AG09309 (cell line): ENCODE measurements at regions not wholly inside any gene's neighbourhood (a gene's known extent, or its start where the extent isn't known, plus 50 kb on each side); places are given as distances from the start of the nearest gene placed in this dataset.

ENCODE experiments used
- DNase-seq: peaks from one replicate; pipeline ENCODE4 v3.0.0-alpha.2; 2010; ENCODE audit warnings: low read depth
- H3K4me3 ChIP-seq: 2 replicates; pipeline ENCODE4 v1.5.1; 2011; ENCODE audit warnings: mild to moderate bottlenecking, low read depth, low read length, moderate library complexity; ENCODE audit not compliant: control insufficient read depth
- TF ChIP-seq, protein P1 (sequence below): IDR thresholded peaks from 2 replicates; pipeline ENCODE4 v1.5.1; 2011; ENCODE audit warnings: mild to moderate bottlenecking, low read depth, low read length, inconsistent platforms; ENCODE audit not compliant: insufficient read depth, control insufficient read depth; ENCODE audit errors: missing control alignments

DNA sequence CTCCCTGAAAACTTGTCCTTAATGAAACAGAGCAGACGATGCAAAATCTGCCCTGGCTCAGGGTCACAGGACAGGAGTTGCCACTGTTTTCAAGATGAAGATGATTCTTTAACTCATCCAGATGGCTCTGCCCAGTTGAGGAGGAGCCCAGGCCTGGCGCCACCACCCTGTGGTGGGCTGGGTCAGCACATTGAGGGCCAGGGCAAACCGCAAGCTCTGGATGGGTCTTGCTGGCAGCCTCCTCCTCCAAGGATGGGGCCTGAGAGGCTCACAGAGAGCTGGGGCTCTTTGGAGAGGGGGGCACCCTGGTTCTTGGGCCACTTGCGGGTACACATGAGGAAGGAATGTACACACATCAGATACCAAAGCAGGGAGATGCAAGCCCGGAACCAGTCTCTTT lies 158.2 kb downstream of the NUAK1 start:
- TF ChIP-seq, protein P1, sequence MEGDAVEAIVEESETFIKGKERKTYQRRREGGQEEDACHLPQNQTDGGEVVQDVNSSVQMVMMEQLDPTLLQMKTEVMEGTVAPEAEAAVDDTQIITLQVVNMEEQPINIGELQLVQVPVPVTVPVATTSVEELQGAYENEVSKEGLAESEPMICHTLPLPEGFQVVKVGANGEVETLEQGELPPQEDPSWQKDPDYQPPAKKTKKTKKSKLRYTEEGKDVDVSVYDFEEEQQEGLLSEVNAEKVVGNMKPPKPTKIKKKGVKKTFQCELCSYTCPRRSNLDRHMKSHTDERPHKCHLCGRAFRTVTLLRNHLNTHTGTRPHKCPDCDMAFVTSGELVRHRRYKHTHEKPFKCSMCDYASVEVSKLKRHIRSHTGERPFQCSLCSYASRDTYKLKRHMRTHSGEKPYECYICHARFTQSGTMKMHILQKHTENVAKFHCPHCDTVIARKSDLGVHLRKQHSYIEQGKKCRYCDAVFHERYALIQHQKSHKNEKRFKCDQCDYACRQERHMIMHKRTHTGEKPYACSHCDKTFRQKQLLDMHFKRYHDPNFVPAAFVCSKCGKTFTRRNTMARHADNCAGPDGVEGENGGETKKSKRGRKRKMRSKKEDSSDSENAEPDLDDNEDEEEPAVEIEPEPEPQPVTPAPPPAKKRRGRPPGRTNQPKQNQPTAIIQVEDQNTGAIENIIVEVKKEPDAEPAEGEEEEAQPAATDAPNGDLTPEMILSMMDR: no peak
- DNase-seq: no peak

DNA sequence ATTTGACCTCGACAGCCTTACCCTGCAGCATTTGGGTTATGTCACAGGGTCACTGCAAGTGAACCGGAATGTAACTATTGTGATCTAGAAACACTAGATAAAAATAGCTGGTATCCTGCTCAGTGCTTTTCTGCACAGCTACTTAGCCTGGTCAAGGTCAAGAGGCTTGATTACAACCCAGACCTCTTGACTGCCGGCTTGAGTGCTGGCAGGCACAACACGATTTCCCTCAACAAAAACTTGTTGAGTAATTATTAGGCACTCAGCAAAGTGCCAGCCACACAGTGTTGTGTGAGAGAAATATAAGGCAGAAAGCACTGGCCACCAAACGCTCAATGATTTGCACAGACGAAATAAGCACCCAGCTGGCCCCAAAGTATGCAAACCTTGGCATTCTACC lies 156.7 kb downstream of the NUAK1 start:
- no peak for DNase-seq

More for the DNA sequence above, 158.2 kb downstream of the NUAK1 start:
- H3K4me3 ChIP-seq: no peak overlapping the region

DNA sequence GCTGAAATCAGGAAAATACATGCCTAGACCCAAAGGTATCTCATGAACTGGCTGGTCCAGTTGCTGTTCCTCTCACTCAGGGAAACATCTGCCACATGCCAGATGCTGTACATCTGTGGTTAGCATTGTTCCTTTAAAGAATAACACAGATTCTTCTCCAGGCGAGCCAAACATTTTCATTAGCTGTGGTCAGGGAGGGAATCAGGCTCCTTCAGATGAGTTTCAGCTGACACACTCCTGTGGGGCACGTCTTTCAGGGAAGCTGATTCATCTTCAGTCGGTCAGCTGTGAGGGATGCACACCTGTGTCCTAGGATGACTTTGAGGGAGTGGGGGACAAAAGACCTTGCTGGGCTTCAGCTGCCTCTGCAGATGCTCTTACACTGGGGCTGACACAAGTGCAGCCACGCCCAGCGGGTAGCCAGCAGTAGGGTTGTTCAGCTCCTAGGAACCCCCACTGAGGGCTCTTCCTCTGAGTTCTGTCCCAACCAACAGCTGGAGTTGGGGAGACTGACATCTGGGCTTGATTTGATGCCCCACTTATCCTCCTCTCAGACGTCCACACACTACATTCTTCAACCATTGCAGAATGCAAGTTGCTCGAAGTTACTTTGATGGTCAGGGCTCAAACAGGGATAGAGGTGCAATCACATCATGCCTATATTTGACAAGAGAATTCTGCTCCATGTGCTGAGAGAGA lies 155.0 kb downstream of the NUAK1 start:
- DNase-seq: peak; percentile 80
- TF ChIP-seq, protein P1: no peak
- H3K4me3 ChIP-seq: no peak overlapping the region

More for the DNA sequence above, 156.7 kb downstream of the NUAK1 start:
- H3K4me3 ChIP-seq: no peak overlapping the region
- TF ChIP-seq, protein P1: no peak

DNA sequence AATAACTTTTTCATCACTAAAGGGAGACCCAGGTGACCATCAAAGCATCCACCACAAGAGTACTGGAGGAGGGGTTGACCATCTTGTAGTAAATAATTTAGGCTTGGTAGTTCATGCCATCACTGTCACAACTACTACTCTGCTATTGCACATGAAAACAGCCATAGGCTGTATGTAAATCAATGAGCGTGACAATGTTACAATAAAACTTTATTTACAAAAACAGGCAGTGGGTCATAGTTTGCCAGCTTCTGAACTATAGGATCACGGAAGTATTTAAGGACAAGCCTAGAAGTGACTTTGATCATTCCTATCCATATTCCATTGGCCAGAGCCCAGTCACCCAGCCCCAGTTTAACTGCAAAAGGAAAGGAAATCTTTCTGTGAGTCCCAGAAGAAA lies 153.4 kb downstream of the NUAK1 start:
- no peak for DNase-seq
- no peak overlapping the region for H3K4me3 ChIP-seq
- TF ChIP-seq, protein P1: no peak

DNA sequence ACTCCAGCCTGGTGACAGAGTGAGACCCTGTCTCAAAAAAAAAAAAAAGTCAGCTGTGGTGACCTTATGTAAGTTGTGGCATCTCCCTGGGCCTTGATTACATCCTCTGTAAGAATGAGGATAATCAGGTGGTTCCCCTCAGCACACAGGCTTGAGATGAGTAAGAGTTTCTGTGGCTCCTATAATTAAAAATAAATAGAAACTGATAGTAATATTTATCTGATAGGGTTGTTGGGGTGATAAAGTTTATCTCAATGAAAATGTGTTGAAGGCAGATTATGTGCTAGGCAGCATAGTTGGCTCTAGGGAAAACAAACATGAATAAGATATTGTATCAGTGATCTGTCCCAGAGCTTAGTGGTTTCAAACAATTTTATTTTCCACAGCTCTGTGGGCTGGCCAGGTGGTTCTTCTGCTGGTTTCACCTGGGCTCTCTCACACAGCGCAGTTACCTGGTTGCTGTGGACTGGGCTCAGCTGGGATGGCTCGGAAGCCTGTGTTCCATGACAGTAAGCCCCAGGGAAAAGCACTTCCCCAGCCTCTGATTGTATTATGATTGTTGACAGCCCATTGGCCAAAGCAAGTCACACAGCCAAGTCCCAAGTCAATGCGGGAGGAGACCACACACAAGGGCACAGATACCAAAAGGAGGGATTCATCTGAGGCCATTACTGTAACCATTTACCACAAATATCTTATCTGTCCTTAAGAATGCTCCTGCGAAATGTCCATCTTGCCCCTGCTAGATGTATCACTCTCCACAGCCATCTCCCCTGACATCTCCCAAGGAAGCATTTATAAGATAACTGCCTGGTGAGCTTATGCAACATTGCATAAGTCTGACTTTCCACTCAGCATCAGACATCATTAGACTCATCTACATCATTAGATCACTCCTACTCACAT lies 151.7 kb downstream of the NUAK1 start:
- TF ChIP-seq, protein P1: no peak
- no peak overlapping the region for H3K4me3 ChIP-seq
- DNase-seq: peak; percentile 97

DNA sequence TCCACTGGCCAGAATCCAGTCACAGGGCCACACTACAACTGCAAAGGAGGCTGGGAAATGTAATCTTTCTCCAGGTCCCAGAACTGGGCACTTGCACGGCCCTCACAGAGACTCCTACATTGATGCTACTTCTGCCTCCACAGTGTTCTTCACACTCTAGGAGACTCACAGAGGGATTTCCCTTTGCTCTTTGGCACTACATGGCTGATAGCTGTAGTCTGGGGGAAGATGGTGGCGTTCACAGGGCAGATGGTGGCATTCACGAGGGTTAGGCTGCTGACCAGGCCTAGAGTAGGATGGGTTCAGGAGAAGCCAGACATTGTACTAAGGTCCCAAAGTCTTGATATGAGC lies 151.1 kb downstream of the NUAK1 start:
- TF ChIP-seq, protein P1: no peak
- no peak overlapping the region for H3K4me3 ChIP-seq
- no peak for DNase-seq
